Left ventricle myocardium superior (tissue), 1 donor: ENCODE measurements at regions not wholly inside any gene's neighbourhood (a gene's known extent, or its start where the extent isn't known, plus 50 kb on each side); places are given as distances from the start of the nearest gene placed in this dataset.

Experiments
- ATAC-seq: fragments of 200-7000 bp; cut with Tn5 transposase; one replicate; pipeline ENCODE4 v1.9.1; 2020; ENCODE audit warnings: mild to moderate bottlenecking, moderate library complexity
- DNase-seq: peaks from one replicate; pipeline ENCODE4 v3.0.0-alpha.2; 2020
- intact Hi-C: fragments of 100-400 bp; cut with micrococcal nuclease; formaldehyde crosslinking; loops from one replicate; pipeline ENCODE4 v1.11.0; 2022
- donor health status: DM: no; HTN: yes; CAD: no; lungs with severe emphysema.

GRCh38 chr15:96502196-96502595, 171.7 kb downstream of the NR2F2 start:
- intact Hi-C loops = no loop called here
- ATAC-seq = no peak
- DNase-seq = no peak

GRCh38 chr15:96503276-96503675, 172.8 kb downstream of the NR2F2 start:
- intact Hi-C loops = no loop called here

GRCh38 chr15:96504371-96504770, 173.9 kb downstream of the NR2F2 start:
- intact Hi-C loops = no loop called here
- no peak for ATAC-seq

More at GRCh38 chr15:96503276-96503675, 172.8 kb downstream of the NR2F2 start:
- DNase-seq = no peak
- ATAC-seq = no peak

GRCh38 chr15:96505014-96505413, 174.5 kb downstream of the NR2F2 start:
- intact Hi-C loops = no loop called here
- DNase-seq (no peak), ATAC-seq (no peak)

More at GRCh38 chr15:96504371-96504770, 173.9 kb downstream of the NR2F2 start:
- DNase-seq = no peak

DNA sequence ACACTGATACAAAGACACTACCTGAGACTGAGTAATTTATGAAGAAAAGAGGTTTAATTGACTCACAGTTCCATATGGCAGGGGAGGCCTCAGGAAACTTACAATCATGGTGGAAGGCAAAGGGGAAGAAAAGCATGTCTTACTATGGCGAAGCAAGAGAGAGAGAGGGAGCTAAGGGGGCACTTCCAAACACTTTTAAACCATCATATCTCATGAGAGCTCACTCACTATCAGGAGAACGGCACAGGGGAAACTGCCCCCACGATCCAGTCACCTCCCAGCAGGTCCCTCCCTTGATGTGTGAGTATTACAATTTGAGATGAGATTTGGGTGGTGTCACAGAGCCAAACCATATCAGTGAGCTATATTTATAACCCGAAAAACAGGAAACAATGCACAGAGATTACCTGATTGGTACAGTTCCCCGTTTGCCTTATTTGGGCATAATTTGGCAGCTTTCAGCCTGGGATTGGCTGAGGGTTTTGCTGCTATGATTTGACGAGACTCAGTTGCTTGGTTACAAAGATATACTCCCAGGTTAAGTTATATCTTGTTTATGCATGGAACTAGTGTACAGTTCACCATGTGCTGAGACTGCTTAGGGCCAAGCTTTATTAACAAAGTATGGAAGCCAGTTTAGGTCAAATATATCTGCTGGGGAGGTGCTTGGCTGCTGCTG, 184.2 kb downstream of the NR2F2 start:
- intact Hi-C loops = no loop called here
- DNase-seq (no peak), ATAC-seq (no peak)

- intact Hi-C loops = no loop called here
- DNase-seq (no peak), ATAC-seq (no peak)
Measured at GRCh38 chr15:96515371-96515770, 184.9 kb downstream of the NR2F2 start.

- ATAC-seq (no peak), DNase-seq (no peak)
- intact Hi-C loops = no loop called here
Measured at GRCh38 chr15:96521386-96521785, 190.9 kb downstream of the NR2F2 start.

- DNase-seq (no peak), ATAC-seq (no peak)
- intact Hi-C loops = no loop called here
Measured at GRCh38 chr15:96524676-96525417, 194.3 kb downstream of the NR2F2 start.

DNA sequence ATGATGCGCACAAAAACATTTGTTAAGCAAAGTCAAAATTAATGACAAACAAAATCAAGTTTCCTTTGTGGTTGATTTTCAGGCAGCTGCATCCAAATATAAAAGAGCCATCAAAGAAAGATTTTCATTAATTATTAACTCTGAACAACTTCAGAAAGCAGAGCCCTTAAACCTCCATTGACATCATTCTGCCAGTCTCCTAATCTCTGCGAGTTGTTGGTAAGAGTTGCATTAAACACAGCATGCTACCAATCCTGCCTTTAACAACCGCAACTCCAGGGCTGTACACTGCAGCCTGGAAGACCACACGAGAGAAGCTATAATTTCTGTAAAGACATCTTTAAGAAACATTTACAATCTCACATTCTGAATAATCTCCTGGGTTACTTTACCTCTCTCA, 204.6 kb downstream of the NR2F2 start:
- DNase-seq (no peak), ATAC-seq (no peak)
- intact Hi-C loops = no loop called here

DNA sequence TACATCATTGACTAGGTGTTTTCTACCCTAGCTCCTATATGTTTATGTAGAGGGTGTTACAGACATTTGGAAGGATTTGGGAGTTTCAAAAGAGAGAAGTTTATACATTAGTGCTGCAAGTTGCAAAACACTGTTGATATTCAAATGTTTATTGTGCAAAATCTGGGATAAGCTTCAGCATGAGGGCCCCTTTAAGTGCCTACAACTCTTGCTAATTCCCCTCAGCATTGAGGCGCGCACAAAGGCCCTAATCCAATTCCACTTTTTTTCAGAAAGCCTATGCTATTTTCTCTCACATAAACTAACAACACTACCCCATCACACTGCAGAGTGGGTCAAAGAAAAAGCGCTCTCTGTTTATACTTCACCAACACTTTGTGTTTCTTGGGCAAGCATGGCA, 208.0 kb downstream of the NR2F2 start:
- intact Hi-C loops = no loop called here
- ATAC-seq (no peak), DNase-seq (no peak)

- no peak for DNase-seq
- no peak for ATAC-seq
- intact Hi-C loops = no loop called here
Measured at GRCh38 chr15:96540283-96540682, 209.8 kb downstream of the NR2F2 start.

- no peak for DNase-seq
- no peak for ATAC-seq
- intact Hi-C loops = no loop called here
Measured at GRCh38 chr15:96542130-96542770, 211.8 kb downstream of the NR2F2 start.

GRCh38 chr15:96544162-96544756, 213.8 kb downstream of the NR2F2 start:
- ATAC-seq (no peak), DNase-seq (no peak)
- intact Hi-C loops = no loop called here

GRCh38 chr15:96549136-96549535, 218.6 kb downstream of the NR2F2 start:
- intact Hi-C loops = no loop called here
- no peak for DNase-seq
- ATAC-seq = no peak

DNA sequence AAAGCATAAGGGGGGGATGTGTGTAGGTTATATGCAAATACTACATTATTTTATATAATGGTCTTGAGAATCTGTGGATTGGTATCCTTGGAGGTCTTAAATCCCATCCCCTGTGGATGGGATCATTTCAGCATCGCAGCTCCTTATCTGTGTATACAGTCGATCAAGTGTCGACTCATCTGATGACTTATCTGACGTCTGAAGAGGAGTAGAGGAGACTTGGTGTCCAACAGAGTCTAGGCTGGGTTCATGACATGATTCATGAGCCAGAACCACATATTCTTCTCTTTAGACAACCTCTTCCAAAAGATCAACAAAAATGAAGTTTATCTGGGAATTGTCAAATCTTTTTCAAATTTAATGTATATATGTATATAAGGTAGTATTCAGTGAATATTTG, 220.7 kb downstream of the NR2F2 start:
- intact Hi-C loops = no loop called here
- DNase-seq (no peak), ATAC-seq (no peak)

- intact Hi-C loops = no loop called here
- no peak for DNase-seq
- no peak for ATAC-seq
Measured at GRCh38 chr15:96551722-96552121, 221.2 kb downstream of the NR2F2 start.

- ATAC-seq (no peak), DNase-seq (no peak)
- intact Hi-C loops = no loop called here
Measured at GRCh38 chr15:96553006-96553405, 222.5 kb downstream of the NR2F2 start.

DNA sequence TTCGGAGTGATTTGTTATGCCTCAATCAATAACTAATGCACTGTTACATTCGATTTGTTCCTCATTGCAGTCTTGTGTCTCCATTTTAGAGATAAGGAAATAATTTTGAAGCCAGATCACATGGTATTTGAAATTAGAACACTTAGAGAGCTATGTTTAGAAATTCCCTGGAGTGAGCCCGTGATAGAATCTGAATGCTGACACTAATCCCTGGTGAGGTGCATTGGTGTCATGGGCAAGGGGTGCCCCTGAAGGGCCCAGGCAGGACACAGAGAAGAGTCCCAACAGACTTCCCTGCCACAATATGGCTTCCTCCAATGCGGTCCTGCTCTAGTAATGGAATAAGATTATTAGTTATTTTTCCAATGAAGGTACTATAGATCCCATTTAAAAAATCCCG, 223.0 kb downstream of the NR2F2 start:
- intact Hi-C loops = no loop called here
- DNase-seq = no peak
- peak; percentile 84 for ATAC-seq

- intact Hi-C loops = no loop called here
- ATAC-seq = no peak
Measured at GRCh38 chr15:96553931-96554330, 223.4 kb downstream of the NR2F2 start.

GRCh38 chr15:96554541-96554940, 224.0 kb downstream of the NR2F2 start:
- DNase-seq = no peak
- no peak for ATAC-seq
- intact Hi-C loops = no loop called here

More at GRCh38 chr15:96553931-96554330, 223.4 kb downstream of the NR2F2 start:
- no peak for DNase-seq
